ENCODE measurements at regions not wholly inside any gene's neighbourhood (a gene's known extent, or its start where the extent isn't known, plus 50 kb on each side); places are given as distances from the start of the nearest gene placed in this dataset.

DNA sequence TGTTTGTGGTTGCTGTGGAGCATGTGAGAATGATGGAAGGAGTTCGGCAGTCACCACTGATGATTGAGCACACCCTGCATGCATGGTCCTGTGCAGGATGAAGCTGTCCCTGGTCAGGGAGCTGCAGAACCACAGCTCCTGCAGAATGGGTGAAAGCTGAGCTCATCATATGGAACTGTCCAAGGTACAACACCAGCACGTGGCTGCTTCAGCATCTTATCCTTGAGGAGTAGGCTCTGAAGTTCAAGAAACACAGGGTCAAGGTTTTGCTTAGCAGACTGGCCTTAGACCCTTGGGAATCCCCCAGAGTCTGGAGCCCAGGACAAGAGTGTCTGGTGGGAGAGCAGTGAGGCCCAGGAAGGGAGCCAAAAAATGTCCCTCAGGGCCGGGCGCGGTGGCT is 182.4 kb upstream of the LARGE1 start:
- Histone ChIP-seq H3K9me3 (ENCODE audit: control insufficient read depth, insufficient read depth, low read depth, low read length) (no peaks in the 10 kb centered on the region), H3K4me3 (replicated peaks in 1 of 4; ENCODE audit: control extremely low read depth in 1 of 4, insufficient read depth in 1 of 4, low read depth in 3 of 4, low read length in 4 of 4) (no peak overlapping the region), H3K27ac (ENCODE audit: insufficient read depth, low read length) (no peak overlapping the region), H3K4me1 (ENCODE audit: control insufficient read depth, extremely low read depth, insufficient read depth, low read length) (no peaks in the 10 kb centered on the region), H3K27me3 (ENCODE audit: control insufficient read depth, insufficient read depth, low read length) (no peaks in the 10 kb centered on the region), H3K79me2 (ENCODE audit: control insufficient read depth, insufficient read depth, low read length) (no peaks in the 10 kb centered on the region), H3K9ac (ENCODE audit: insufficient read depth, low read length) (no peak overlapping the region), H3K36me3 (ENCODE audit: control insufficient read depth, insufficient read depth, low read length) (no peaks in the 10 kb centered on the region), H4K20me1 (ENCODE audit: control insufficient read depth, extremely low read depth, insufficient read depth, low read length) (no peaks in the 10 kb centered on the region), H3K4me2 (ENCODE audit: extremely low read depth, insufficient read depth, low read length) (no peak overlapping the region), H2AFZ (ENCODE audit: low read length) (no peak overlapping the region)
- DNase-seq (ENCODE audit: low read depth in 2 of 2), result no peak
- no peak for TF ChIP-seq EZH2 (IDR thresholded peaks at IDR 0.05; ENCODE audit: low read length, missing control alignments)
- TF ChIP-seq CTCF (conservative IDR thresholded peaks at IDR 0.05 in 1 of 2, IDR thresholded peaks at IDR 0.05 in 1 of 2; ENCODE audit: low read depth in 1 of 2, low read length in 2 of 2), result no peak

DNA sequence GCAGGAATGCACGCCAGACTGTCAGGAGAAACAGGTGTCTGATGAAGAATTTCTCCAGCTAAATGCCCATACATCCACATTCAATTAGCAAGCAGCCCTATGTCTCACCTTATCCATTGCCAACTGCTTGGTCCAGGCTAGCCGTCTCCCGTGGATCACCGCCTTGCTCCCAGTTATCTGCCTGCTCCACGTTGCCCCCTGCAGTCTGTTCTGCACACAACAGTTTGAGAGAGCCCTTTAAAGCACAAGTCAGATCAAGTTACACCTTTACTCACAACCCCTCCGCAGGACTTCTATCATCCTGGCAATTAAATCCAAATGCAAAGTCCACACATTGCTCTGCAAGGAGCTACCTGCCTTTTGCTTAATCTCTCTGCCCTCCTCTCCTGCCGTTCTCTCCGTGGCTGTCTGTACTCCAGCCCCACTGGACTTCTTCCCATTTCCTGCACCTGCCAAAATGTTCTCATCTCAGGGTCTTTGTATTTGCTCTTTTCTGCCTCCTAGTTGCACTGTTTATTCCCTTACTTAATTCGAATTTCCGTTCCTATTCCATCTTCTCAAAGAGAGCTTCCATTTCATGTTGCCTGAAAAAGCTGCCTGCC is 185.3 kb upstream of the LARGE1 start:
- TF ChIP-seq EZH2 (IDR thresholded peaks at IDR 0.05; ENCODE audit: low read length, missing control alignments) (no peak), CTCF (conservative IDR thresholded peaks at IDR 0.05 in 1 of 2, IDR thresholded peaks at IDR 0.05 in 1 of 2; ENCODE audit: low read depth in 1 of 2, low read length in 2 of 2) (no peak)
- Histone ChIP-seq H3K27ac (ENCODE audit: insufficient read depth, low read length) (no peak overlapping the region), H4K20me1 (ENCODE audit: control insufficient read depth, extremely low read depth, insufficient read depth, low read length) (no peaks in the 10 kb centered on the region), H3K4me3 (replicated peaks in 1 of 4; ENCODE audit: control extremely low read depth in 1 of 4, insufficient read depth in 1 of 4, low read depth in 3 of 4, low read length in 4 of 4) (no peak overlapping the region), H3K9ac (ENCODE audit: insufficient read depth, low read length) (no peak overlapping the region), H3K4me1 (ENCODE audit: control insufficient read depth, extremely low read depth, insufficient read depth, low read length) (no peaks in the 10 kb centered on the region), H3K79me2 (ENCODE audit: control insufficient read depth, insufficient read depth, low read length) (no peaks in the 10 kb centered on the region), H3K27me3 (ENCODE audit: control insufficient read depth, insufficient read depth, low read length) (no peaks in the 10 kb centered on the region), H3K4me2 (ENCODE audit: extremely low read depth, insufficient read depth, low read length) (no peak overlapping the region), H3K9me3 (ENCODE audit: control insufficient read depth, insufficient read depth, low read depth, low read length) (no peaks in the 10 kb centered on the region), H2AFZ (ENCODE audit: low read length) (no peak overlapping the region), H3K36me3 (ENCODE audit: control insufficient read depth, insufficient read depth, low read length) (no peaks in the 10 kb centered on the region)
- DNase-seq (ENCODE audit: low read depth in 2 of 2), result no peak

DNA sequence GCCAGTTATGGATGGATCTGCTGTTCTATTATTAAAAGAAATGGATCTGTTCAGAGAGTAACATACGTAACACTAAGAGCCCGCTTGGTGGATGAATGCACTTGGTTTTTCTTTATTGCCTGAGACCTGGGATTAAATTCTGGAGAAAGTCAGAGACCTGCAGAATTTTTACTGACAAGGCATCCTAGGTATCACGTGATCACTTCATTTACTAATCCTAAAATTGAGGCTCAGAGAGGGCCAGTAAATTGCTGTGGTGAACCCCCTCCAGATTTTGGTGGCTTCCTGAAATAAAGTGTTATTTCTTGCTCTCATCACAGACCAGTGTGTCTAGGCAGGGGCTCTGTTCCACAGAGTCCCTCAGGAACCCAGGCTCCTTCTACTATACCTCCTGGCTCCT is 187.9 kb upstream of the LARGE1 start:
- H3K4me2 ChIP-seq (ENCODE audit: extremely low read depth, insufficient read depth, low read length), result no peak overlapping the region
- no peaks in the 10 kb centered on the region for H3K9me3 ChIP-seq (ENCODE audit: control insufficient read depth, insufficient read depth, low read depth, low read length)
- no peak for DNase-seq (ENCODE audit: low read depth in 2 of 2)
- no peak overlapping the region for H2AFZ ChIP-seq (ENCODE audit: low read length)
- no peak overlapping the region for H3K27ac ChIP-seq (ENCODE audit: insufficient read depth, low read length)
- no peaks in the 10 kb centered on the region for H3K27me3 ChIP-seq (ENCODE audit: control insufficient read depth, insufficient read depth, low read length)
- TF ChIP-seq CTCF (conservative IDR thresholded peaks at IDR 0.05 in 1 of 2, IDR thresholded peaks at IDR 0.05 in 1 of 2; ENCODE audit: low read depth in 1 of 2, low read length in 2 of 2) (no peak), EZH2 (IDR thresholded peaks at IDR 0.05; ENCODE audit: low read length, missing control alignments) (no peak)
- no peaks in the 10 kb centered on the region for H3K79me2 ChIP-seq (ENCODE audit: control insufficient read depth, insufficient read depth, low read length)
- H3K4me3 ChIP-seq (replicated peaks in 1 of 4; ENCODE audit: control extremely low read depth in 1 of 4, insufficient read depth in 1 of 4, low read depth in 3 of 4, low read length in 4 of 4), result no peak overlapping the region
- no peak overlapping the region for H3K9ac ChIP-seq (ENCODE audit: insufficient read depth, low read length)
- H3K4me1 ChIP-seq (ENCODE audit: control insufficient read depth, extremely low read depth, insufficient read depth, low read length), result no peaks in the 10 kb centered on the region
- H3K36me3 ChIP-seq (ENCODE audit: control insufficient read depth, insufficient read depth, low read length), result no peaks in the 10 kb centered on the region
- H4K20me1 ChIP-seq (ENCODE audit: control insufficient read depth, extremely low read depth, insufficient read depth, low read length), result no peaks in the 10 kb centered on the region
